ENCODE measurements at regions not wholly inside any gene's neighbourhood (a gene's known extent, or its start where the extent isn't known, plus 50 kb on each side); places are given as distances from the start of the nearest gene placed in this dataset.
"Not testable (repeated sequence)": the region's sequence is repeated elsewhere in the genome, so short reads cannot be mapped to it uniquely, and the experiment has no call there.

- TF ChIP-seq POLR2A, CTCF (IDR thresholded peaks at IDR 0.05): not testable (repeated sequence)
Measured at GRCh38 chr11:64439772-64440491, 81.0 kb downstream of the RPS6KA4 start.
